ENCODE measurements at regions not wholly inside any gene's neighbourhood (a gene's known extent, or its start where the extent isn't known, plus 50 kb on each side); places are given as distances from the start of the nearest gene placed in this dataset.

GRCh38 chr7:136692221-136692620 lies 176.2 kb upstream of the CHRM2 start:
- Histone ChIP-seq H3K14ac (ENCODE audit: insufficient read length) (no peak overlapping the region), H3K36me3 (ENCODE audit: control insufficient read depth in 2 of 4, insufficient read depth in 4 of 4, low read length in 3 of 4) (no peaks in the 10 kb centered on the region), H2BK20ac (ENCODE audit: low read length) (no peak overlapping the region), H2BK120ac (replicated peaks; ENCODE audit: low read depth, low read length) (no peak overlapping the region), H4K8ac (ENCODE audit: extremely low read depth, insufficient read depth, low read length) (no peak overlapping the region), H3K9me3 (ENCODE audit: insufficient read depth in 2 of 2, low read depth in 1 of 2, low read length in 1 of 2) (no peaks in the 10 kb centered on the region), H2BK15ac (ENCODE audit: low read length) (no peak overlapping the region), H3K4me1 (replicated peaks in 1 of 4; ENCODE audit: control insufficient read depth in 3 of 4, insufficient read depth in 4 of 4, low read length in 3 of 4) (no peaks in the 10 kb centered on the region), H3K79me1 (ENCODE audit: low read depth, low read length) (no peaks in the 10 kb centered on the region), H3K18ac (ENCODE audit: extremely low read depth, low read length) (no peak overlapping the region), H3K23me2 (ENCODE audit: low read depth, low read length) (no peaks in the 10 kb centered on the region; the same call in 1 of the 2 replicates), H3K9ac (replicated peaks in 1 of 4; ENCODE audit: extremely low read depth in 1 of 4, low read depth in 3 of 4, low read length in 3 of 4) (no peak overlapping the region), H3K23ac (ENCODE audit: insufficient read length) (no peak overlapping the region), H3K4me2 (ENCODE audit: insufficient read depth in 1 of 2, low read depth in 2 of 2, low read length in 2 of 2) (no peak overlapping the region), H3K27ac (ENCODE audit: low read depth, low read length) (no peak overlapping the region), H2BK12ac (ENCODE audit: low read depth, low read length) (no peak overlapping the region), H4K5ac (ENCODE audit: insufficient read length, low read depth, low read length) (no peak overlapping the region), H2AFZ (ENCODE audit: low read length) (no peak overlapping the region), H4K91ac (replicated peaks; ENCODE audit: insufficient read length, low read length) (no peak overlapping the region), H3K56ac (replicated peaks; ENCODE audit: insufficient read length, low read depth, low read length) (no peak overlapping the region), H3K4ac (replicated peaks; ENCODE audit: insufficient read length, low read depth, low read length) (no peak overlapping the region), H3K27me3 (replicated peaks in 1 of 4; ENCODE audit: control insufficient read depth in 3 of 4, extremely low read depth in 1 of 4, insufficient read depth in 3 of 4, low read length in 3 of 4) (peaks cover 0 to 1% (median 0%) of the 10 kb centered on the region in 4 experiments; a peak in 1 of 7 replicates), H2AK5ac (ENCODE audit: low read depth, low read length) (no peak overlapping the region), H3K79me2 (ENCODE audit: control insufficient read depth in 1 of 2, insufficient read depth in 2 of 2, low read length in 2 of 2) (no peaks in the 10 kb centered on the region), H4K20me1 (replicated peaks in 1 of 2; ENCODE audit: control insufficient read depth in 1 of 2, insufficient read depth in 2 of 2, low read length in 2 of 2) (no peaks in the 10 kb centered on the region), H3K4me3 (ENCODE audit: extremely low read depth in 1 of 4, insufficient read depth in 2 of 4, low read depth in 3 of 4, low read length in 4 of 4) (no peak overlapping the region), H2BK5ac (ENCODE audit: low read depth, low read length) (no peak overlapping the region)
- WGBS, 2 experiments (ENCODE audit: extremely low coverage in 1 of 2, insufficient coverage in 1 of 2, insufficient read length in 1 of 2, insufficient replicate concordance in 2 of 2, low coverage in 1 of 2, low lambda C conversion rate in 2 of 2, missing lambda C conversion rate in 1 of 2), result 94% methylated on average over 3 of the region's 3 CpGs; no CpG with 5 or more reads in 1 of the 2 experiments
- ChIA-PET CTCF (ENCODE audit: partially characterized antibody) (no interaction called here), POLR2A (ENCODE audit: partially characterized antibody) (no interaction called here)
- no peak for FAIRE-seq
- no peak for DNase-seq (ENCODE audit: low read depth in 1 of 2, low spot score in 2 of 2)
- TF ChIP-seq SIRT6 (IDR thresholded peaks at IDR 0.05; ENCODE audit: low read length) (no peak), MAX (IDR thresholded peaks at IDR 0.05) (no peak), POU5F1 (IDR thresholded peaks at IDR 0.05; ENCODE audit: low read depth, low read length) (no peak), EP300 (IDR thresholded peaks at IDR 0.05; ENCODE audit: borderline replicate concordance in 1 of 2, low read depth in 2 of 2, low read length in 2 of 2) (no peak), CBX5 (IDR thresholded peaks at IDR 0.05; ENCODE audit: low read depth, low read length) (no peak), CTBP2 (IDR thresholded peaks at IDR 0.05; ENCODE audit: borderline replicate concordance, insufficient read depth, insufficient read length, low read length) (no peak), BACH1 (IDR thresholded peaks at IDR 0.05; ENCODE audit: low read length) (no peak), MAFK (IDR thresholded peaks at IDR 0.05; ENCODE audit: low read depth, low read length) (no peak), EGR1 (IDR thresholded peaks at IDR 0.05; ENCODE audit: borderline replicate concordance, low read depth, low read length) (no peak), RFX5 (IDR thresholded peaks at IDR 0.05; ENCODE audit: borderline replicate concordance, low read depth, low read length) (no peak), RAD21 (IDR thresholded peaks at IDR 0.05 in 1 of 2, conservative IDR thresholded peaks at IDR 0.05 in 1 of 2; ENCODE audit: low read depth in 2 of 2, low read length in 2 of 2) (no peak), KDM5A (IDR thresholded peaks at IDR 0.05; ENCODE audit: low read length) (no peak), SRF (IDR thresholded peaks at IDR 0.05; ENCODE audit: low read depth, low read length) (no peak), ASH2L (IDR thresholded peaks at IDR 0.05; ENCODE audit: low read length) (no peak), TAF7 (optimal IDR thresholded peaks at IDR 0.05; ENCODE audit: borderline replicate concordance, low read depth, low read length) (no peak)
